ENCODE measurements at regions not wholly inside any gene's neighbourhood (a gene's known extent, or its start where the extent isn't known, plus 50 kb on each side); places are given as distances from the start of the nearest gene placed in this dataset.

DNA sequence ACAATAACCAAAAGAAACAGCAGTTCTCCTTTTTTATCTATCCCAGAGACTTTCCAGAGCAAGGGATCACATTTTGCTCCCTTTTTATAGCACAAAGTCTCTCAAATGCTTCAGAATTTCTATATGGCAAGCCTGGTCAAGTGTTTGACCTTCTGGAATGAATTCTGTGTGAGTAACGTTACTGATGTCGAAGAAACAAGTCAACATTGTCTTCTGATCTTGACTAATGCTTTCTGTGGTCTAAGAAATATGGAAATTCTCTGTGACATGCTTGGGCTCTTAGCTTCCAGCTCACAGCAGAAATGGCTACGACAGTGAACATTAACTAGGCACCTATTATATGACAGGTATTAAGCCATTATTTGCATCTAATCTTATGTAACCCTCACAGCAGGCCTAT lies 411.7 kb downstream of the CADM1 start:
- Mint-ChIP-seq H3K4me3 (no peak overlapping the region), H3K27me3 (ENCODE audit: low read depth) (peaks cover 6% of the 10 kb centered on the region), H3K27ac (no peak overlapping the region), H3K9me3 (peaks cover 3% of the 10 kb centered on the region), H3K36me3 (no peaks in the 10 kb centered on the region), H3K4me1 (no peaks in the 10 kb centered on the region)
- TF ChIP-seq, protein P1, sequence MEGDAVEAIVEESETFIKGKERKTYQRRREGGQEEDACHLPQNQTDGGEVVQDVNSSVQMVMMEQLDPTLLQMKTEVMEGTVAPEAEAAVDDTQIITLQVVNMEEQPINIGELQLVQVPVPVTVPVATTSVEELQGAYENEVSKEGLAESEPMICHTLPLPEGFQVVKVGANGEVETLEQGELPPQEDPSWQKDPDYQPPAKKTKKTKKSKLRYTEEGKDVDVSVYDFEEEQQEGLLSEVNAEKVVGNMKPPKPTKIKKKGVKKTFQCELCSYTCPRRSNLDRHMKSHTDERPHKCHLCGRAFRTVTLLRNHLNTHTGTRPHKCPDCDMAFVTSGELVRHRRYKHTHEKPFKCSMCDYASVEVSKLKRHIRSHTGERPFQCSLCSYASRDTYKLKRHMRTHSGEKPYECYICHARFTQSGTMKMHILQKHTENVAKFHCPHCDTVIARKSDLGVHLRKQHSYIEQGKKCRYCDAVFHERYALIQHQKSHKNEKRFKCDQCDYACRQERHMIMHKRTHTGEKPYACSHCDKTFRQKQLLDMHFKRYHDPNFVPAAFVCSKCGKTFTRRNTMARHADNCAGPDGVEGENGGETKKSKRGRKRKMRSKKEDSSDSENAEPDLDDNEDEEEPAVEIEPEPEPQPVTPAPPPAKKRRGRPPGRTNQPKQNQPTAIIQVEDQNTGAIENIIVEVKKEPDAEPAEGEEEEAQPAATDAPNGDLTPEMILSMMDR (IDR thresholded peaks at IDR 0.05; ENCODE audit: unreplicated experiment) = no peak
- no peak for DNase-seq (ENCODE audit: low spot score in 2 of 2, unreplicated experiment in 2 of 2)

DNA sequence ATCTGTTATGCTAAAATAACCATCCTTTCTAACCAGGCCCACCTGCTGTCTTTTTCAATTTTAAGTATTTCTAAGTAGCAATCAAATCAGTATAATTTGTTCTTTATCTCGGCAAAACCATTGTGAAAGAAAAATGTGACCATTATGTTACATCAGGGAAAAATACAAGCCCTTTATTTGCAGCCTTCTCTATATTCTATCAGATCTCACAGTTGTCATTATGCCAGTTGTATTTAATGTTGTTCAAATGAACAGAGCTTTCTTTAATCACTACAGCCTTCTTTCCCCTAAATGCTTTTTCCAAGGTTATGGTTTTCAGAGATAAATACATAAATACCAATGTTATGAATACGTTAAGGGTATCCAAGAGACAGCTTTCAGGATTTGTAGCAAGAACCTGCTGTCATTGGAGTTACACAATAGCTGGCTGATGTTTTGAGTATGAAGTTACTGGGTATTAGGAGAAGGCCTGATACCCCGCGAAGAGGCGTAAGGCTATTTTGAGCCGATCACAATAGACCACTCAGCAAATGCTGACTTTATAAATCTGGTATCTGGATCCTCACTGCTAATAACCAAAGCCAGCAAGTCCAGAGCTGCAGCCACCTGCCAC lies 406.3 kb downstream of the CADM1 start:
- no peak for DNase-seq (ENCODE audit: low spot score in 2 of 2, unreplicated experiment in 2 of 2)
- Mint-ChIP-seq H3K4me1 (no peaks in the 10 kb centered on the region), H3K36me3 (no peaks in the 10 kb centered on the region), H3K4me3 (no peak overlapping the region), H3K9me3 (peaks cover 11% of the 10 kb centered on the region), H3K27ac (no peak overlapping the region), H3K27me3 (ENCODE audit: low read depth) (peaks cover 11% of the 10 kb centered on the region)
- TF ChIP-seq, protein P1 (IDR thresholded peaks at IDR 0.05; ENCODE audit: unreplicated experiment) = no peak

DNA sequence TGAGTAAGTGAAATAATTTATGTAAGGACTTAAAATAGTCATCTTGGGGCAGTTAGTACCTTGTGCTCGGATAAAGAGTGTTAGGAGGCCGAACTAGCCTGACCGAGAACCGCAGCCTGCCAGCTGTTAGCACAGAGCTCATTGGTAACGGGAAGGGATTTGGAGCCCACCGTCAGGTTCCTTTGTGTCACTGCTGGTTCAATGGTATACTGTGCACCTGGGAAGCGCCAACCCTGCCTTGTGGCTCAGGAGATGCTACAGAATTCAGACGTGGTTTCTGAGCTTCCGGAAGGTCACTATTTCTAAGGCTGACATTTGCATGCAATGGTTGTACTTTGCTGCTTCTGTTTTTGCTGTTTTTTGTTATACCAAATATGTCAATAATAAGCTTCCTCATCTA lies 403.5 kb downstream of the CADM1 start:
- Mint-ChIP-seq H3K27ac (no peak overlapping the region), H3K4me3 (no peak overlapping the region), H3K27me3 (ENCODE audit: low read depth) (peaks cover 12% of the 10 kb centered on the region), H3K36me3 (no peaks in the 10 kb centered on the region), H3K9me3 (peaks cover 11% of the 10 kb centered on the region), H3K4me1 (no peaks in the 10 kb centered on the region)
- TF ChIP-seq, protein P1 (IDR thresholded peaks at IDR 0.05; ENCODE audit: unreplicated experiment) = no peak
- DNase-seq (ENCODE audit: low spot score in 2 of 2, unreplicated experiment in 2 of 2) = no peak

DNA sequence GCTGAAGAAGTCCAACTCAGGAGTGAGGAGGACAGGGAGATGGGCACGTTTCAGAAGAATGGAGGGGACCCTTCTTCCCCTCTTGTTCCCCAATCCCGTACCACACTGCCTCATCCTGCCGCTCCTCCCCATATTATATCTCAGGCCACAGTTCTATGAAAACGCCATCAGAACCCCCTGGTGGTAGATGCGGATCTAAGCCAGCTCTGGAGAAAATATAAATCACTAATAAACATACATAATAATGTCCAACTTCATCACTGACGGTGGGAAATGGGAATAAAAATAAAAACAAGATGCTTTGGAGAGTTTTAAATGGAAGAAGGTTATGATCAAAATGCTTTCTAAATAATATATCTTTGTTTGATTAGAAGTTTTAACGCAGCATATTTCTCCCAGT lies 400.3 kb downstream of the CADM1 start:
- Mint-ChIP-seq H3K27me3 (ENCODE audit: low read depth) (peaks cover 14% of the 10 kb centered on the region), H3K36me3 (no peaks in the 10 kb centered on the region), H3K4me3 (no peak overlapping the region), H3K4me1 (peaks cover 3% of the 10 kb centered on the region), H3K9me3 (peaks cover 10% of the 10 kb centered on the region), H3K27ac (no peak overlapping the region)
- DNase-seq (ENCODE audit: low spot score in 2 of 2, unreplicated experiment in 2 of 2) = no peak
- TF ChIP-seq, protein P1 (IDR thresholded peaks at IDR 0.05; ENCODE audit: unreplicated experiment) = no peak

DNA sequence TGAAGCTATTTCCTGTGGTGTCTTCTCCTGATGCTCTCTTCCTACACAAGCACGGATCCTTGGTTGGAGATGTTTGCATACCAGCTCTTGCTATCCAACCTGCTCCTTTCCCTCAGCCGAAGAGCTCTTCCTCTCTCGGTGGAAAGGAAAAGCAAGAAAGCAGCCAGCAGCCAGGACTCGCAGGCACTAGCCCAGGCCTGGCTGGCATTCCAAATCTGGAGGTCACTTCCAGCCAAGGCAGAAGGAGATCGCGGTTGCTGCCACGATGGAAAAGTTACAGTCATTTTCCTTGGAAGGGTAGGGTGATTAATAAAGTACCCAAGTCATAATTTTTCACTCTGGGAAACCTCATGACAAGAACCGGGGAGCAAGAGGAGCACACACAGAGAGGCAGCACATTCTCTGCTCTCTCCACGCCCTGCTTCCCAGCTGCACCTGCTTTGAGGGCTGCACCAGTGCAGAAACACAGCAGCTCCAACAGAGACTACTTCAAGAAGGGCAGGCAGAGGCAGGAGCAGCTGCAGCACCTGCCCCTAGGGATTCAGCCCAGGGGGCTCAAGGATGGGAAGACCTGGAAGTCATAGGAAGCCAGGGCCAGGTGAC lies 399.3 kb downstream of the CADM1 start:
- Mint-ChIP-seq H3K27ac (no peak overlapping the region), H3K4me3 (no peak overlapping the region), H3K4me1 (peaks cover 3% of the 10 kb centered on the region), H3K27me3 (ENCODE audit: low read depth) (peaks cover 7% of the 10 kb centered on the region), H3K36me3 (no peaks in the 10 kb centered on the region), H3K9me3 (peaks cover under 1% of the 10 kb centered on the region)
- TF ChIP-seq, protein P1 (IDR thresholded peaks at IDR 0.05; ENCODE audit: unreplicated experiment) = no peak
- no peak for DNase-seq (ENCODE audit: low spot score in 2 of 2, unreplicated experiment in 2 of 2)
